ENCODE measurements at regions not wholly inside any gene's neighbourhood (a gene's known extent, or its start where the extent isn't known, plus 50 kb on each side); places are given as distances from the start of the nearest gene placed in this dataset.

- Histone ChIP-seq H3K9me3 (no peaks in the 10 kb centered on the region), H3K4me1 (no peaks in the 10 kb centered on the region), H3K27me3 (no peaks in the 10 kb centered on the region), H3K36me3 (no peaks in the 10 kb centered on the region), H3K4me3 (no peak overlapping the region), H3K27ac (no peak overlapping the region)
- WGBS, 2 donors = 41 to 45% methylated on average over 1 of the region's 1 CpG
- TF ChIP-seq POLR2A (IDR thresholded peaks at IDR 0.05) (no peak), EP300 (IDR thresholded peaks at IDR 0.05) (no peak), CTCF (IDR thresholded peaks at IDR 0.05) (no peak)
- no peak for DNase-seq (ENCODE audit: low spot score in 2 of 2)
These were observed 149.9 kb upstream of the STT3B start for GRCh38 chr3:31382856-31383255.

GRCh38 chr3:31384117-31384516 is 148.6 kb upstream of the STT3B start:
- Histone ChIP-seq H3K4me1 (no peaks in the 10 kb centered on the region), H3K4me3 (no peak overlapping the region), H3K27ac (no peak overlapping the region), H3K9me3 (no peaks in the 10 kb centered on the region), H3K27me3 (no peaks in the 10 kb centered on the region), H3K36me3 (no peaks in the 10 kb centered on the region)
- no peak for DNase-seq (ENCODE audit: low spot score in 2 of 2)
- 83 to 97% methylated on average over 1 of the region's 1 CpG for WGBS, 2 donors
- TF ChIP-seq EP300 (IDR thresholded peaks at IDR 0.05) (no peak), CTCF (IDR thresholded peaks at IDR 0.05) (no peak), POLR2A (IDR thresholded peaks at IDR 0.05) (no peak)

GRCh38 chr3:31389939-31390338 is 142.8 kb upstream of the STT3B start:
- WGBS, 2 donors = 62% methylated on average over 1 of the region's 1 CpG
- H3K27me3 ChIP-seq = no peaks in the 10 kb centered on the region
- H3K27ac ChIP-seq = no peak overlapping the region
- TF ChIP-seq CTCF (IDR thresholded peaks at IDR 0.05) (no peak), EP300 (IDR thresholded peaks at IDR 0.05) (no peak), POLR2A (IDR thresholded peaks at IDR 0.05) (no peak)
- H3K36me3 ChIP-seq = no peaks in the 10 kb centered on the region
- H3K4me3 ChIP-seq = no peak overlapping the region
- no peaks in the 10 kb centered on the region for H3K9me3 ChIP-seq
- no peaks in the 10 kb centered on the region for H3K4me1 ChIP-seq
- DNase-seq (ENCODE audit: low spot score in 2 of 2) = no peak

GRCh38 chr3:31390466-31390865 is 142.3 kb upstream of the STT3B start:
- H3K9me3 ChIP-seq = no peaks in the 10 kb centered on the region
- no peaks in the 10 kb centered on the region for H3K4me1 ChIP-seq
- TF ChIP-seq CTCF (IDR thresholded peaks at IDR 0.05) (no peak), EP300 (IDR thresholded peaks at IDR 0.05) (no peak), POLR2A (IDR thresholded peaks at IDR 0.05) (no peak)
- no peaks in the 10 kb centered on the region for H3K27me3 ChIP-seq
- no peak overlapping the region for H3K27ac ChIP-seq
- 77 to 78% methylated on average over 2 of the region's 2 CpGs for WGBS, 2 donors
- H3K4me3 ChIP-seq = no peak overlapping the region
- DNase-seq (ENCODE audit: low spot score in 2 of 2) = no peak
- no peaks in the 10 kb centered on the region for H3K36me3 ChIP-seq

GRCh38 chr3:31391150-31391549 is 141.6 kb upstream of the STT3B start:
- Histone ChIP-seq H3K36me3 (no peaks in the 10 kb centered on the region), H3K9me3 (no peaks in the 10 kb centered on the region), H3K27ac (no peak overlapping the region), H3K4me3 (no peak overlapping the region), H3K27me3 (no peaks in the 10 kb centered on the region), H3K4me1 (no peaks in the 10 kb centered on the region)
- 48 to 56% methylated on average over 3 of the region's 3 CpGs for WGBS, 2 donors
- no peak for DNase-seq (ENCODE audit: low spot score in 2 of 2)
- TF ChIP-seq EP300 (IDR thresholded peaks at IDR 0.05) (no peak), CTCF (IDR thresholded peaks at IDR 0.05) (no peak), POLR2A (IDR thresholded peaks at IDR 0.05) (no peak)
